ENCODE measurements at regions not wholly inside any gene's neighbourhood (a gene's known extent, or its start where the extent isn't known, plus 50 kb on each side); places are given as distances from the start of the nearest gene placed in this dataset.
"Not testable (repeated sequence)": the region's sequence is repeated elsewhere in the genome, so short reads cannot be mapped to it uniquely, and the experiment has no call there.

DNA sequence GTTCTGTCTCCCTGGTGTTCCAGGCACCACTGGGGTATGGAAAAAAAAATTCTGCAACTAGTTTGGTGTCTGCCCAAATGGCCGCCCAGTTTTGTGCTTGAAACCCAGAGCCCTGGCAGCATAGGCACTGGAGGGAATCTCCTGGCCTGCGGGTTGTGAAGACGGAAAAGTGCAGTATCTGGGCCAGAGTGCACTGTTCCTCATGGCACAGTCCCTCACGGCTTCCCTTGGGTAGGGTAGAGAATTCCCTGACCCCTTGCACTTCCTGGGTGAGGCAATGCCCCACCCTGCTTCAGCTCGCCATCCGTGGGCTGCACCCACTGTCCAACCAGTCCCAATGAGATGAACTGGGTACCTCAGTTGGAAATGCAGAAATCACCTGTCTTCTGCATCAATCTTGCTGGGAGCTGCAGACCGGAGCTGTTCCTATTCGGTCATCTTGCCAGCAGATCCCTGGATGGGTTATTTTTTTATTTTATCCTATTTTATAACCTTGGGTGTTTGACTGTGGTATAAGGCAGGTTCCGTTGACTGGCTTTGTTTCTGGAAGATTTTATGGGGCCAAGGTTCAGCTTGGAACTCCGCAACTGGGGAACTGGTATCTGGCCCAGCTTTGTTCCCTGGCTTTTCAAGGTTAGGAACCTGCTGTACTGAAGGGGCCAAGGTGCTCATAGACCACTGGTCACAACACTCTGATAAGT lies 59.5 kb upstream of the IRAK1BP1 start:
- not testable (repeated sequence) for DNase-seq (ENCODE audit: low read depth)

DNA sequence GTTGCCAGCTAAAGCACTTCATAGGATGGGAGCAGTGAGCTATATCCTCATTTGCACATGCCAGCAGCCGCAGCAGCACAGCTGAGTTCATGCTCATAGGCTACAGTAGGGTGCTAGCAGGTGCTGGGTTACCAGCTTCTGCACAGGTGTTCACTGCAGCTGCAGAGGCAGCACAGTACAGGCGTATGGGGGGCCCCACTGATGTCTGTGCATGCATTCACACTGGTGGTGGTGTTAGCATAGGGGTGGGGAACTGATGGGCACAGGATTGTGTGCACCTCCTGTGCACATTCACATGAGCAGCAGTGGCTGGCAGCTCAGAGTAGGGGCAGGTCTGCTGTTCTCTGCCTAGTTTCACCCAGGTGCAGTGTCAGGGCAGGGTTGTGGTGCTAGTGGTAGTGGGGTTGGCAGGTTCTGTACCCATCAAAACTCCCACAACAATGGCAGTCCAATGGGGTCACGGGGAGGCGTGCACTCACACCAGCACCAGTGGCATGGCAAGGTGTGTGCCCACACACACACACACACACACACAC lies 58.9 kb upstream of the IRAK1BP1 start:
- no peak for DNase-seq (ENCODE audit: low read depth)

DNA sequence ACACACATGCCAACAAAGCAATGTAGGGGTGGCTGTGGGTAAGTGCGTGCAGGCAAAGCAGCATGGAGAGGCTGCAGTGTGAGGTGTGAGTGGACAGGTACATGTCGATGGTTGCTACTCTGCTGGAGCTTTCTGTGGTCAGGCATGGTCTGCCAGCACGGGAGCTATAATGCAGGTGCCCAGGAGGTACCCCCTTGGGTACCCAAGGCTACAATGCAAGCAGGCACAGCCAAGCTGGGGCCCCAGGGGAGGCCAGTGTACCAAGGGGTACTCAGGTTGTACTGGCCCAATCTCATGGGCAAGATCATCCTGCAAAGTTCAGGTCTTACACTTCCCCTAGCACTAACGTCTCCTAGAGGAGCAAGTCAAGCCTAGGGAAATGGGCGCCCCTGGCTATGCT lies 58.4 kb upstream of the IRAK1BP1 start:
- DNase-seq (ENCODE audit: low read depth) = no peak

DNA sequence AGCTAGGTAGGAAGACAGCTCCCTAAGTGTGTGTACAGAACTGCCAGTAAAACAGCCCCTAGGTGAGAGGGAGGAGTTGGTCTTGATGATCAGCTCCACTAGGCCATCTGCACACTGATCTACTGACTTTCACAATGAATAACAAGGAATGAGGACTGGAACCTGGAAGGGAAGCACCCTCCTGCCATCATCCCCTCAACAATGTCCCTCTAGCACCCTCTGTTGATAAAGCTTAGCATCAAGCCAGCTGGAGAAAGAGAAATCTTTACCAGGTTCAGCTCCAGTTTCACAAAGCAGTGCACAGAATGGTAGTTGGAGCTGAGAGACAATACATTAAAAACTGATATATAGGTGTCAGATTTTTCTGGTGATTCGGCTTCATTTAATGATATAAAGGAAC lies 57.2 kb upstream of the IRAK1BP1 start:
- peak; percentile 18 for DNase-seq (ENCODE audit: low read depth)

DNA sequence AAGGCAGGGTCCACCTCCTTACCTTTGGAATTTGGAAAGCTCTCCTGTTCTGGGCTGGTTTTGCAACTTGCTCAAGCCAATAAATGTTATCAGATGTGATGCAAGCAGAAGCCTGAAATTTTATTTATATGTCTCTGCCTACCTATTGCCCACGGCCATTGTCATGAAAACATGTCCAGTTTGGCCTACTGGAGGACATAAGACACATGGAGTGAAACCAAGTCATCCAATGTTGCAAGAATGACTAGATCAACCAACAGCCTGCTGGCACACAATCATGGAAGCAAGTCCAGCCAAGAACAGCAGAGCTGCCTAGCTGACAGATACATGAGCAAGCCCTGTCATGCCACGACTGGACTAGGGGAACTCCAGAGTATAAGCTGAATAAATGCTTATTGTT lies 56.7 kb upstream of the IRAK1BP1 start:
- peak; percentile 58 for DNase-seq (ENCODE audit: low read depth)
